Heart left ventricle (tissue), 16 donors: ENCODE measurements at regions not wholly inside any gene's neighbourhood (a gene's known extent, or its start where the extent isn't known, plus 50 kb on each side); places are given as distances from the start of the nearest gene placed in this dataset.

Experiments used
- ATAC-seq, 4 donors: fragments of 200-7000 bp; cut with Tn5 transposase; one replicate each; pipeline ENCODE4 v1.9.1; 2020 to 2022; ENCODE audit warnings: moderate library complexity in 4 of 4, mild to moderate bottlenecking in 3 of 4, moderate number of reproducible peaks in 1 of 4
- DNase-seq, 5 donors: peaks; one replicate each; pipeline ENCODE4 v3.0.0-alpha.2; 2020
- H3K27ac ChIP-seq, 12 donors: fragments of 200-600 bp; sonication (generic) in 4 of 12; one replicate each; pipeline versions ENCODE4 v1.5.0 to v1.8.0; 2016 to 2022; ENCODE audit warnings: mild to moderate bottlenecking in 2 of 12
- H3K27me3 ChIP-seq, 9 donors: fragments of 200-600 bp; sonication (generic) in 2 of 9; one replicate each; pipeline versions ENCODE4 v1.5.1 to v1.8.0; 2016 to 2022; ENCODE audit warnings: mild to moderate bottlenecking in 3 of 9
- H3K36me3 ChIP-seq, 9 donors: fragments of 200-600 bp; sonication (generic) in 2 of 9; one replicate each; pipeline versions ENCODE4 v1.5.0 to v1.8.0; 2018 to 2022; ENCODE audit warnings: mild to moderate bottlenecking in 2 of 9
- H3K4me1 ChIP-seq, 12 donors: fragments of 200-600 bp; sonication (generic) in 4 of 12; one replicate each; pipeline versions ENCODE4 v1.5.0 to v1.8.0; 2016 to 2022; ENCODE audit warnings: mild to moderate bottlenecking in 3 of 12
- H3K4me3 ChIP-seq, 12 donors: fragments of 200-600 bp; sonication (generic) in 4 of 12; one replicate each; pipeline versions ENCODE4 v1.5.0 to v1.8.0; 2017 to 2022; ENCODE audit warnings: mild to moderate bottlenecking in 9 of 12, moderate library complexity in 4 of 12
- H3K9me3 ChIP-seq, 12 donors: fragments of 200-600 bp; sonication (generic) in 4 of 12; one replicate each; pipeline versions ENCODE4 v1.5.0 to v1.8.0; 2016 to 2022; ENCODE audit warnings: mild to moderate bottlenecking in 1 of 12
- POLR2A ChIP-seq, 2 donors: fragments of 450-650 bp; IDR thresholded peaks; one replicate each; pipeline ENCODE4 v1.6.1; 2017; ENCODE audit warnings: antibody characterized with exemption in 2 of 2, mild to moderate bottlenecking in 2 of 2, moderate library complexity in 2 of 2
- WGBS, 4 donors: extraction: QIAGEN DNeasy Blood & Tissue Kit in 2 of 4; methylation state at CpG; one replicate each; pipeline versions ENCODE4 v1.1.5 to v1.1.7; 2013 to 2018; 5-methylcytosine and 5-hydroxymethylcytosine counted together
- intact Hi-C, 10 donors: fragments of 100-400 bp; cut with DNase I; formaldehyde crosslinking; loops; one replicate each; pipeline versions ENCODE4 v1.11.1 to v1.14.2; 2022
- TF ChIP-seq, protein P1 (sequence below), 12 donors: fragments of 200-600 bp; sonication (generic) in 4 of 12; IDR thresholded peaks; one replicate each; pipeline versions ENCODE4 v1.5.0 to v1.8.0; 2018 to 2022; ENCODE audit warnings: antibody characterized with exemption in 12 of 12, mild to moderate bottlenecking in 5 of 12
- donor health status: ischemic (EF 13 %, LVEDD 7.1; RV severe dilation, severe dysfunction).
- donor health status: healthy with polysubstance abuse.
- donor health status: DM: no; HTN: yes; CAD: no.
- donor health status: DM: no; HTN: no; CAD: no.
- donor health status: ischemic (EF 25% LVEDD 6.9; RV normal size, moderate dysfunction).
- donor health status: ischemic (EF 25% LVEDD 5.7; RV mildly dilated, moderate dysfunction).
- donor health status: healthy.
- donor health status: DM: yes; HTN: yes; CAD: no.
- donor health status: ischemic (EF 35%, LVEDD 5.7; RV mildly dilated, moderate dysfunction).
- donor health status: nonischemic (EF 11% LVEDD 7.7; RV severe dilation, severe dysfunction).
- donor health status: DM: yes; HTN: yes; CAD: no.
- donor health status: PGD.
- donor health status: ischemic (EF 29% LVEDD 5.4; RV normal size, mild dysfunction).
- donor health status: nonischemic (EF 23%, LVEDD 6.1; RV moderate dilation, normal function).

DNA sequence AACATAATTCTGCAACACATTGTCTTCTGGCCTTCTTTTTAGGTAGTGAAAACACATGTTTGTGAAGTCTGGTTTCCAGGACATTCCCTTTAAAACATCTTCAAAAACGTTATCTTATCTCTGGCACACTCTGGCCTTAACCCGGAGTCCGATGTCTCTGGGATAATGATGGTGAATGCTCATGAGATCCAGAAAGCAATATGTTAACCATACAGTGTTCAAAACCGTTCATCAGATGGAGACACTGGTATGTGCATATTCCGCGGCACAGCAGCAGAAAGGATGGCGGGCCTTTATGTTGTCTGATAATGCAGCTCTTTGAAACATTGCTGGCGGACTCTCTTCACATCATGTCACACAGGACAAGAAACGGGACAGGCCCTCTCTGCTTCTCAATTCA is 605.2 kb downstream of the CCDC171 start:
- intact Hi-C loops, result no loop called here
- TF ChIP-seq POLR2A (IDR thresholded peaks at IDR 0.05), result no peak

GRCh38 chr9:16161483-16161882 is 608.6 kb downstream of the CCDC171 start:
- H3K9me3 ChIP-seq, result no peaks in the 10 kb centered on the region
- intact Hi-C loops, result no loop called here
- no peak for TF ChIP-seq POLR2A (IDR thresholded peaks at IDR 0.05)
- TF ChIP-seq, protein P1, sequence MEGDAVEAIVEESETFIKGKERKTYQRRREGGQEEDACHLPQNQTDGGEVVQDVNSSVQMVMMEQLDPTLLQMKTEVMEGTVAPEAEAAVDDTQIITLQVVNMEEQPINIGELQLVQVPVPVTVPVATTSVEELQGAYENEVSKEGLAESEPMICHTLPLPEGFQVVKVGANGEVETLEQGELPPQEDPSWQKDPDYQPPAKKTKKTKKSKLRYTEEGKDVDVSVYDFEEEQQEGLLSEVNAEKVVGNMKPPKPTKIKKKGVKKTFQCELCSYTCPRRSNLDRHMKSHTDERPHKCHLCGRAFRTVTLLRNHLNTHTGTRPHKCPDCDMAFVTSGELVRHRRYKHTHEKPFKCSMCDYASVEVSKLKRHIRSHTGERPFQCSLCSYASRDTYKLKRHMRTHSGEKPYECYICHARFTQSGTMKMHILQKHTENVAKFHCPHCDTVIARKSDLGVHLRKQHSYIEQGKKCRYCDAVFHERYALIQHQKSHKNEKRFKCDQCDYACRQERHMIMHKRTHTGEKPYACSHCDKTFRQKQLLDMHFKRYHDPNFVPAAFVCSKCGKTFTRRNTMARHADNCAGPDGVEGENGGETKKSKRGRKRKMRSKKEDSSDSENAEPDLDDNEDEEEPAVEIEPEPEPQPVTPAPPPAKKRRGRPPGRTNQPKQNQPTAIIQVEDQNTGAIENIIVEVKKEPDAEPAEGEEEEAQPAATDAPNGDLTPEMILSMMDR (IDR thresholded peaks at IDR 0.05), result no peak
- ATAC-seq (no peak), DNase-seq (no peak)
- H3K27me3 ChIP-seq, result no peaks in the 10 kb centered on the region
- H3K36me3 ChIP-seq, result no peaks in the 10 kb centered on the region
- WGBS, 4 donors, result 71 to 79% (median 78%) methylated on average over 6 of the region's 6 CpGs
- no peaks in the 10 kb centered on the region for H3K4me1 ChIP-seq
- H3K4me3 ChIP-seq, result no peak overlapping the region
- no peak overlapping the region for H3K27ac ChIP-seq

More for the DNA sequence above, 605.2 kb downstream of the CCDC171 start:
- Histone ChIP-seq H3K4me1 (peaks cover 0 to 9% (median 0%) of the 10 kb centered on the region in 12 donors), H3K36me3 (no peaks in the 10 kb centered on the region), H3K27me3 (peaks cover 0 to 10% (median 0%) of the 10 kb centered on the region in 9 donors), H3K4me3 (no peak overlapping the region), H3K27ac (no peak overlapping the region), H3K9me3 (no peaks in the 10 kb centered on the region)
- DNase-seq (no peak), ATAC-seq (no peak)
- 68 to 75% (median 72%) methylated on average over 9 of the region's 9 CpGs for WGBS, 4 donors

DNA sequence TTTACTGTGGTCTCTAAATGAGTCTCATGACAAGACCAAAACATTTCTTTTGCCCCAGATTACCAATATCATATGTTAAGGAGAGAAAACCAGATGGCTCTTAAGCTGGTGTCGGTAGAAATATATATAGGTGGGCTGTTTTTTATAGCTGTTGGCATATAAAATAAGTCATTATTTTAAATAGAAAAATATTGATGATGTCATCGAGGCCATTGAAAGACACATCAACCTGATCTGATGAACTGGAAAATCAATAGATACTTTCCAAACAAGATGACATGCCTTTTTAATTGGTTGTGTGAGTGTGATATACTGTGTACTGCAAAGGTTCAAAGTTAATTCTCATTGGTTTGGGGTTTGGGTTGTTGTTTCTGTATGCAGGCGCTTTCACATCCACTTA is 617.3 kb downstream of the CCDC171 start:
- Histone ChIP-seq H3K4me3 (no peak overlapping the region), H3K4me1 (no peaks in the 10 kb centered on the region), H3K27me3 (no peaks in the 10 kb centered on the region), H3K27ac (no peak overlapping the region), H3K9me3 (no peaks in the 10 kb centered on the region), H3K36me3 (no peaks in the 10 kb centered on the region)
- intact Hi-C loops, result no loop called here
- DNase-seq (no peak), ATAC-seq (no peak)
- TF ChIP-seq, protein P1 (IDR thresholded peaks at IDR 0.05), result no peak
- no peak for TF ChIP-seq POLR2A (IDR thresholded peaks at IDR 0.05)
- WGBS, 4 donors, result 91 to 94% (median 92%) methylated on average over 3 of the region's 3 CpGs

DNA sequence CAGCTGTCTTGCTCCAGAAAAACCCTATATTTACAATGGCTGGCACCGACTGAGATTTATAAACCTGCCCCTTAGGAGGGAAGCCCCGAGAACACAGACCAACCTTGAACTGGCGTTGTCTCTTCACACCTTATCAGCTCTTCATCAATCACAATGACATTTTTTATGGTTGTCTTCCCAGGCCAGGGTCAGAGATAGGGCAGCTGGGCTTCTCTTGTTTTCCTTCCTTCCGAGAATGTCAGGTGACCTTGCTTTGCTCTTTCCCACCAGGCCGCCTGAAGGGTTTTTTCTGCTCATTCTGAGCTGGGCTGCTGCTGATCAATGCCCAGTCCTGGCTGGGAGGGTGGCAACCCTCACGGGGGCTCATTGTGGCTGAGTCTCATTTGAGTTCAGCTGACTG is 619.1 kb downstream of the CCDC171 start:
- H3K9me3 ChIP-seq, result no peaks in the 10 kb centered on the region
- H3K27me3 ChIP-seq, result no peaks in the 10 kb centered on the region
- DNase-seq, result no peak
- TF ChIP-seq, protein P1 (IDR thresholded peaks at IDR 0.05), result no peak
- TF ChIP-seq POLR2A (IDR thresholded peaks at IDR 0.05), result no peak
- H3K4me1 ChIP-seq, result no peaks in the 10 kb centered on the region
- no peak for ATAC-seq
- H3K36me3 ChIP-seq, result no peaks in the 10 kb centered on the region
- intact Hi-C loops, result no loop called here
- H3K4me3 ChIP-seq, result no peak overlapping the region
- H3K27ac ChIP-seq, result no peak overlapping the region
- WGBS, 4 donors, result 34 to 58% (median 53%) methylated on average over 6 of the region's 6 CpGs

- 51 to 78% (median 72%) methylated on average over 5 of the region's 5 CpGs for WGBS, 4 donors
- no peaks in the 10 kb centered on the region for H3K36me3 ChIP-seq
- no peak for ATAC-seq
- H3K4me3 ChIP-seq, result no peak overlapping the region
- no peak for DNase-seq
- no peaks in the 10 kb centered on the region for H3K4me1 ChIP-seq
- H3K9me3 ChIP-seq, result no peaks in the 10 kb centered on the region
- TF ChIP-seq, protein P1 (IDR thresholded peaks at IDR 0.05), result no peak
- TF ChIP-seq POLR2A (IDR thresholded peaks at IDR 0.05), result no peak
- no peak overlapping the region for H3K27ac ChIP-seq
- intact Hi-C loops, result no loop called here
- no peaks in the 10 kb centered on the region for H3K27me3 ChIP-seq
Observed at GRCh38 chr9:16172796-16173195, 620.0 kb downstream of the CCDC171 start.
